ENCODE measurements at regions not wholly inside any gene's neighbourhood (a gene's known extent, or its start where the extent isn't known, plus 50 kb on each side); places are given as distances from the start of the nearest gene placed in this dataset.

GRCh38 chr3:154656486-154656885, 226.5 kb upstream of the GPR149 start:
- ChIA-PET POLR2A (no interaction called here), CTCF (no interaction called here)
- no peak overlapping the region for H3K4me3 Mint-ChIP-seq
- peak overlapping the region; percentile 39; the same call in 1 of the 2 replicates for H3K27ac Mint-ChIP-seq
- DNase-seq (ENCODE audit: low spot score): no peak
- no peaks in the 10 kb centered on the region for H3K27me3 Mint-ChIP-seq (ENCODE audit: low read depth)
- H3K9me3 Mint-ChIP-seq: no peaks in the 10 kb centered on the region
- H3K4me1 Mint-ChIP-seq: peaks cover 19% of the 10 kb centered on the region
- ATAC-seq: peak; percentile 22; the same call in 1 of the 2 replicates
- H3K36me3 Mint-ChIP-seq: no peaks in the 10 kb centered on the region
- TF ChIP-seq AR (CRISPR knock-in tag; IDR thresholded peaks at IDR 0.05) (no peak), PRDM15 (CRISPR knock-in tag; IDR thresholded peaks at IDR 0.05) (no peak), ZNF416 (CRISPR knock-in tag; IDR thresholded peaks at IDR 0.05) (no peak), TEAD4 (CRISPR knock-in tag; IDR thresholded peaks at IDR 0.05) (no peak), ZNF512 (CRISPR knock-in tag; IDR thresholded peaks at IDR 0.05; ENCODE audit: borderline replicate concordance) (no peak), SMAD4 (CRISPR knock-in tag; IDR thresholded peaks at IDR 0.05) (no peak), NFYB (CRISPR knock-in tag; conservative IDR thresholded peaks at IDR 0.05; ENCODE audit: low read depth) (no peak), SOX15 (CRISPR knock-in tag; IDR thresholded peaks at IDR 0.05) (no peak), ZNF263 (CRISPR knock-in tag; IDR thresholded peaks at IDR 0.05; ENCODE audit: low read depth) (no peak), ATF3 (CRISPR knock-in tag; conservative IDR thresholded peaks at IDR 0.05) (no peak), E2F5 (CRISPR knock-in tag; IDR thresholded peaks at IDR 0.05) (no peak)

- POLR2A ChIA-PET: no interaction called here
- 0 out of 2 replicates have a peak, but pooled peaks cover 2% of the 10 kb centered on the region for H3K4me1 Mint-ChIP-seq
- no peak overlapping the region for H3K27ac Mint-ChIP-seq
- CTCF ChIA-PET: interaction anchor here (1.1 kb wide), 1 partner anchor 42 kb away, joined by 3 read pairs; no protein-coding TSS in a partner anchor
- H3K36me3 Mint-ChIP-seq: no peaks in the 10 kb centered on the region
- no peak for DNase-seq (ENCODE audit: low spot score)
- no peaks in the 10 kb centered on the region for H3K27me3 Mint-ChIP-seq (ENCODE audit: low read depth)
- peaks cover 7% of the 10 kb centered on the region for H3K9me3 Mint-ChIP-seq
- no peak for ATAC-seq
- no peak overlapping the region for H3K4me3 Mint-ChIP-seq
- TF ChIP-seq ESRRA (CRISPR knock-in tag; IDR thresholded peaks at IDR 0.05; ENCODE audit: borderline replicate concordance): no peak
- no peak for TF ChIP-seq RORB (CRISPR knock-in tag; IDR thresholded peaks at IDR 0.05)
- TF ChIP-seq NR2C2 (CRISPR knock-in tag; IDR thresholded peaks at IDR 0.05): no peak
- TF ChIP-seq ZBTB43 (CRISPR knock-in tag; IDR thresholded peaks at IDR 0.05): no peak
- TF ChIP-seq OVOL2 (CRISPR knock-in tag; IDR thresholded peaks at IDR 0.05; ENCODE audit: borderline replicate concordance): no peak
- TF ChIP-seq ERG (CRISPR knock-in tag; IDR thresholded peaks at IDR 0.05): no peak
- TF ChIP-seq TEAD1 (CRISPR knock-in tag; IDR thresholded peaks at IDR 0.05): no peak
- no peak for TF ChIP-seq SOX15 (CRISPR knock-in tag; IDR thresholded peaks at IDR 0.05)
- no peak for TF ChIP-seq ATF2 (CRISPR knock-in tag; IDR thresholded peaks at IDR 0.05; ENCODE audit: borderline replicate concordance, low read depth)
- TF ChIP-seq MYBL2 (CRISPR knock-in tag; IDR thresholded peaks at IDR 0.05): no peak
- TF ChIP-seq GTF2I (CRISPR knock-in tag; conservative IDR thresholded peaks at IDR 0.05): no peak
Measured at GRCh38 chr3:154642145-154642544, 212.2 kb upstream of the GPR149 start.

Measured in WTC11 (cell line).